IMR-90 (cell line): ENCODE measurements at regions not wholly inside any gene's neighbourhood (a gene's known extent, or its start where the extent isn't known, plus 50 kb on each side); places are given as distances from the start of the nearest gene placed in this dataset.

Source experiments
- ATAC-seq: fragments of 200-7000 bp; cut with Tn5 transposase; 2 replicates; pipeline ENCODE4 v1.9.1; 2020; ENCODE audit warnings: low read depth, mild to moderate bottlenecking, moderate library complexity
- BruUV-seq: library from RNA; stranded (reverse); fragments of 400-500 nt; replicated peaks from 2 replicates; lab custom pipeline; 2021; lab: Mats Ljungman, UMichigan
- CTCF ChIA-PET: fragments of 300-600 bp; formaldehyde crosslinking; extraction: SDS; loops from one replicate; lab custom pipeline; 2021; ENCODE audit warnings: antibody characterized with exemption; lab: Yijun Ruan, JAX
- POLR2A ChIA-PET: fragments of 300-600 bp; sonication (Branson Sonifier 250); formaldehyde crosslinking; loops from one replicate; lab custom pipeline; 2022; ENCODE audit warnings: antibody characterized with exemption; ENCODE audit not compliant: unreplicated experiment; lab: Charles Lee
- DNase-seq: peaks from one replicate; pipeline ENCODE4 v3.0.0; 2013
- H2AFZ ChIP-seq: replicated peaks from 2 replicates; pipeline ENCODE3; 2013; ENCODE audit warnings: low read length, mild to moderate bottlenecking; ENCODE audit not compliant: poor library complexity
- H2AK5ac ChIP-seq: 2 replicates; pipeline ENCODE4 v1.6.1; 2013; ENCODE audit warnings: low read depth, low read length, inconsistent platforms
- H2AK9ac ChIP-seq: replicated peaks from 2 replicates; pipeline ENCODE3; 2013; ENCODE audit warnings: mild to moderate bottlenecking, low read depth, low read length, moderate library complexity; ENCODE audit not compliant: poor library complexity
- H2BK120ac ChIP-seq: 2 replicates; pipeline ENCODE4 v1.6.1; 2013; ENCODE audit warnings: low read depth, low read length, inconsistent platforms
- H2BK15ac ChIP-seq: 3 replicates; pipeline ENCODE4 v1.6.1; 2013; ENCODE audit warnings: low read depth, low read length, inconsistent platforms
- H2BK20ac ChIP-seq: 2 replicates; pipeline ENCODE4 v1.6.1; 2013; ENCODE audit warnings: low read depth, mild to moderate bottlenecking, inconsistent platforms, low read length, moderate library complexity
- H2BK5ac ChIP-seq: 2 replicates; pipeline ENCODE4 v1.6.1; 2013; ENCODE audit warnings: mild to moderate bottlenecking, low read depth, low read length, inconsistent platforms; ENCODE audit not compliant: poor library complexity, severe bottlenecking
- H3K14ac ChIP-seq: replicated peaks from 2 replicates; pipeline ENCODE4 v1.6.1; 2013; ENCODE audit warnings: low read depth, low read length, inconsistent platforms
- H3K18ac ChIP-seq: 2 replicates; pipeline ENCODE4 v1.6.1; 2013; ENCODE audit warnings: low read depth, low read length, control low read depth
- H3K23ac ChIP-seq: 2 replicates; pipeline ENCODE4 v1.6.1; 2013; ENCODE audit warnings: low read depth, low read length, inconsistent platforms
- H3K27ac ChIP-seq: 2 replicates; pipeline ENCODE4 v1.5.1; 2013; ENCODE audit warnings: mild to moderate bottlenecking, control low read depth, low read length; ENCODE audit not compliant: insufficient read depth
- H3K27me3 ChIP-seq: 2 replicates; pipeline ENCODE4 v1.6.1; 2013; ENCODE audit warnings: low read length; ENCODE audit not compliant: control insufficient read depth, insufficient read depth
- H3K36me3 ChIP-seq: 2 replicates; pipeline ENCODE4 v1.6.1; 2013; ENCODE audit warnings: low read length, mixed read lengths; ENCODE audit not compliant: control insufficient read depth, insufficient read depth
- H3K4ac ChIP-seq: 2 replicates; pipeline ENCODE4 v1.6.1; 2013; ENCODE audit warnings: low read depth, low read length, inconsistent platforms
- H3K4me1 ChIP-seq: 2 replicates; pipeline ENCODE4 v1.6.1; 2013; ENCODE audit warnings: low read length, mixed read lengths; ENCODE audit not compliant: control insufficient read depth, insufficient read depth
- H3K4me2 ChIP-seq: 2 replicates; pipeline ENCODE4 v1.6.1; 2013; ENCODE audit warnings: low read depth, mild to moderate bottlenecking, control low read depth, low read length, moderate library complexity
- H3K4me3 ChIP-seq: 2 replicates; pipeline ENCODE4 v1.5.1; 2013; ENCODE audit warnings: low read depth, mild to moderate bottlenecking, control low read depth, low read length, moderate library complexity; ENCODE audit not compliant: insufficient read depth
- H3K56ac ChIP-seq: 2 replicates; pipeline ENCODE4 v1.6.1; 2013; ENCODE audit warnings: low read length, inconsistent platforms; ENCODE audit not compliant: insufficient read depth; ENCODE audit errors: extremely low read depth
- H3K79me1 ChIP-seq, 2 experiments: 2 replicates each; pipeline ENCODE4 v1.6.1; 2013; ENCODE audit warnings: low read length in 2 of 2, inconsistent platforms in 1 of 2, low read depth in 1 of 2
- H3K9ac ChIP-seq: 2 replicates; pipeline ENCODE4 v1.6.1; 2013; ENCODE audit warnings: low read depth, low read length, control low read depth
- H3K9me1 ChIP-seq: 2 replicates; pipeline ENCODE4 v1.6.1; 2013; ENCODE audit warnings: low read length, inconsistent platforms; ENCODE audit not compliant: insufficient read depth
- H3K9me3 ChIP-seq: 2 replicates; pipeline ENCODE4 v1.6.1; 2013; ENCODE audit warnings: low read length; ENCODE audit not compliant: control insufficient read depth, insufficient read depth
- H4K20me1 ChIP-seq: 2 replicates; pipeline ENCODE4 v1.6.1; 2013; ENCODE audit warnings: low read length, inconsistent platforms; ENCODE audit not compliant: insufficient read depth
- H4K5ac ChIP-seq: 2 replicates; pipeline ENCODE4 v1.6.1; 2013; ENCODE audit warnings: mild to moderate bottlenecking, low read depth, low read length, control low read depth
- H4K8ac ChIP-seq, 2 experiments: 2 replicates each; pipeline ENCODE4 v1.6.1; 2013; ENCODE audit warnings: low read depth in 2 of 2, low read length in 2 of 2, control low read depth in 1 of 2, inconsistent platforms in 1 of 2
- H4K91ac ChIP-seq: 2 replicates; pipeline ENCODE4 v1.6.1; 2013; ENCODE audit warnings: low read depth, low read length, inconsistent platforms; ENCODE audit not compliant: insufficient read depth
- MAZ ChIP-seq: IDR thresholded peaks from 2 replicates; pipeline ENCODE4 v1.6.1; 2012; ENCODE audit warnings: low read depth, mild to moderate bottlenecking, low read length, improper control_type of control experiment, moderate library complexity, borderline replicate concordance
- RAD21 ChIP-seq: IDR thresholded peaks from 2 replicates; pipeline ENCODE4 v1.6.1; 2012; ENCODE audit warnings: low read length, improper control_type of control experiment
- RCOR1 ChIP-seq: IDR thresholded peaks from 2 replicates; pipeline ENCODE4 v1.6.1; 2012; ENCODE audit warnings: mild to moderate bottlenecking, low read length, improper control_type of control experiment; ENCODE audit not compliant: insufficient replicate concordance
- RFX5 ChIP-seq: IDR thresholded peaks from 2 replicates; pipeline ENCODE4 v1.8.0; 2012; ENCODE audit warnings: low read depth, mild to moderate bottlenecking, low read length, moderate library complexity
- WGBS, 2 experiments: methylation state at CpG; one replicate each; pipeline versions ENCODE4 v1.1.5 to v1.1.7; 2013; ENCODE audit warnings: missing lambda C conversion rate in 2 of 2; ENCODE audit not compliant: insufficient read length in 1 of 2; ENCODE audit errors: extremely low coverage in 2 of 2; 5-methylcytosine and 5-hydroxymethylcytosine counted together
- dilution Hi-C: fragments of 300-500 bp; cut with HindIII; formaldehyde crosslinking; loops from one replicate; pipeline ENCODE4 v1.14.3; 2018; ENCODE audit warnings: low sequenced_read_pairs; ENCODE audit not compliant: unreplicated experiment
- in situ Hi-C: fragments of 300-500 bp; cut with MboI; formaldehyde crosslinking; loops from 3 replicates; pipeline ENCODE4 v1.14.3; 2019; ENCODE audit warnings: low sequenced_read_pairs, inconsistent platforms, mixed read lengths
- intact Hi-C: fragments of 100-400 bp; cut with micrococcal nuclease; formaldehyde crosslinking; loops from 2 replicates; pipeline ENCODE4 v1.10.0; 2022
- TF ChIP-seq, protein P1 (sequence below): conservative IDR thresholded peaks from 2 replicates; pipeline ENCODE4 v1.5.1; 2012; ENCODE audit warnings: mild to moderate bottlenecking, low read depth, low read length, improper control_type of control experiment
- TF ChIP-seq, protein P2 (sequence below): fragments of 150-350 bp; IDR thresholded peaks from 2 replicates; pipeline ENCODE4 v1.6.1; 2017; ENCODE audit warnings: mild to moderate bottlenecking, antibody characterized with exemption, low read length, low read depth

GRCh38 chr6:14447240-14447639, 329.7 kb downstream of the CD83 start:
- H3K18ac ChIP-seq = no peak overlapping the region
- BruUV-seq = no TSS peak
- no peak overlapping the region for H3K23ac ChIP-seq
- H3K4me2 ChIP-seq = no peak overlapping the region
- no peak overlapping the region for H2BK5ac ChIP-seq
- no peak overlapping the region for H3K56ac ChIP-seq
- TF ChIP-seq, protein P1, sequence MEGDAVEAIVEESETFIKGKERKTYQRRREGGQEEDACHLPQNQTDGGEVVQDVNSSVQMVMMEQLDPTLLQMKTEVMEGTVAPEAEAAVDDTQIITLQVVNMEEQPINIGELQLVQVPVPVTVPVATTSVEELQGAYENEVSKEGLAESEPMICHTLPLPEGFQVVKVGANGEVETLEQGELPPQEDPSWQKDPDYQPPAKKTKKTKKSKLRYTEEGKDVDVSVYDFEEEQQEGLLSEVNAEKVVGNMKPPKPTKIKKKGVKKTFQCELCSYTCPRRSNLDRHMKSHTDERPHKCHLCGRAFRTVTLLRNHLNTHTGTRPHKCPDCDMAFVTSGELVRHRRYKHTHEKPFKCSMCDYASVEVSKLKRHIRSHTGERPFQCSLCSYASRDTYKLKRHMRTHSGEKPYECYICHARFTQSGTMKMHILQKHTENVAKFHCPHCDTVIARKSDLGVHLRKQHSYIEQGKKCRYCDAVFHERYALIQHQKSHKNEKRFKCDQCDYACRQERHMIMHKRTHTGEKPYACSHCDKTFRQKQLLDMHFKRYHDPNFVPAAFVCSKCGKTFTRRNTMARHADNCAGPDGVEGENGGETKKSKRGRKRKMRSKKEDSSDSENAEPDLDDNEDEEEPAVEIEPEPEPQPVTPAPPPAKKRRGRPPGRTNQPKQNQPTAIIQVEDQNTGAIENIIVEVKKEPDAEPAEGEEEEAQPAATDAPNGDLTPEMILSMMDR = no peak
- TF ChIP-seq, protein P2, sequence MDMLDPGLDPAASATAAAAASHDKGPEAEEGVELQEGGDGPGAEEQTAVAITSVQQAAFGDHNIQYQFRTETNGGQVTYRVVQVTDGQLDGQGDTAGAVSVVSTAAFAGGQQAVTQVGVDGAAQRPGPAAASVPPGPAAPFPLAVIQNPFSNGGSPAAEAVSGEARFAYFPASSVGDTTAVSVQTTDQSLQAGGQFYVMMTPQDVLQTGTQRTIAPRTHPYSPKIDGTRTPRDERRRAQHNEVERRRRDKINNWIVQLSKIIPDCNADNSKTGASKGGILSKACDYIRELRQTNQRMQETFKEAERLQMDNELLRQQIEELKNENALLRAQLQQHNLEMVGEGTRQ = no peak
- TF ChIP-seq RAD21 (no peak), RCOR1 (no peak), RFX5 (no peak), MAZ (no peak)
- H3K9me1 ChIP-seq = peaks cover 7% of the 10 kb centered on the region; the same call in 1 of the 2 replicates
- H3K4me1 ChIP-seq = peaks cover 8% of the 10 kb centered on the region; the same call in 1 of the 2 replicates
- no peak for ATAC-seq
- no peak overlapping the region for H3K9ac ChIP-seq
- H3K27me3 ChIP-seq = no peaks in the 10 kb centered on the region
- no peaks in the 10 kb centered on the region for H4K20me1 ChIP-seq
- no peak overlapping the region for H2BK120ac ChIP-seq
- no peak overlapping the region for H2AK9ac ChIP-seq
- no CpG with 5 or more reads among the region's 2 CpGs for WGBS, 2 experiments
- H3K9me3 ChIP-seq = peaks cover 5% of the 10 kb centered on the region; the same call in 1 of the 2 replicates
- H4K8ac ChIP-seq = no peak overlapping the region
- H2BK15ac ChIP-seq = no peak overlapping the region
- H3K14ac ChIP-seq = no peak overlapping the region
- intact Hi-C loops = no loop called here
- ChIA-PET CTCF (no interaction called here), POLR2A (no interaction called here)
- no peak overlapping the region for H4K91ac ChIP-seq
- no peak for DNase-seq
- no peaks in the 10 kb centered on the region for H3K79me1 ChIP-seq
- no peak overlapping the region for H2AK5ac ChIP-seq
- in situ Hi-C loops = no loop called here
- dilution Hi-C loops = no loop called here
- H4K5ac ChIP-seq = no peak overlapping the region
- no peaks in the 10 kb centered on the region for H3K36me3 ChIP-seq
- H3K27ac ChIP-seq = no peak overlapping the region
- H2AFZ ChIP-seq = no peak overlapping the region
- no peak overlapping the region for H3K4ac ChIP-seq
- no peak overlapping the region for H3K4me3 ChIP-seq
- H2BK20ac ChIP-seq = no peak overlapping the region
